Right renal cortex interstitium (tissue), 3 donors: ENCODE measurements at regions not wholly inside any gene's neighbourhood (a gene's known extent, or its start where the extent isn't known, plus 50 kb on each side); places are given as distances from the start of the nearest gene placed in this dataset.
"Not testable (repeated sequence)": the region's sequence is repeated elsewhere in the genome, so short reads cannot be mapped to it uniquely, and the experiment has no call there.

Source experiments
- DNase-seq, 3 donors: peaks; one replicate each; pipeline ENCODE4 v3.0.0-alpha.2; 2013; ENCODE audit warnings: low read depth in 3 of 3, low spot score in 2 of 3

- DNase-seq, result no peak
Measured at GRCh38 chrX:108892501-108892900, 156.1 kb upstream of the IRS4 start.

- DNase-seq, result no peak
Measured at GRCh38 chrX:108875548-108875947, 139.2 kb upstream of the IRS4 start.

GRCh38 chrX:108843039-108843438 is 106.7 kb upstream of the IRS4 start:
- DNase-seq, result not testable (repeated sequence)

- no peak for DNase-seq
Measured at GRCh38 chrX:108833993-108834392, 97.6 kb upstream of the IRS4 start.

GRCh38 chrX:108811891-108812290 is 75.5 kb upstream of the IRS4 start:
- DNase-seq, result no peak

- DNase-seq, result no peak
Measured at GRCh38 chrX:108795240-108795639, 58.9 kb upstream of the IRS4 start.
